ENCODE measurements at regions not wholly inside any gene's neighbourhood (a gene's known extent, or its start where the extent isn't known, plus 50 kb on each side); places are given as distances from the start of the nearest gene placed in this dataset.

GRCh38 chr5:42905827-42906226, 94.1 kb upstream of the SELENOP start:
- Mint-ChIP-seq H3K4me1 (peaks cover 12% of the 10 kb centered on the region), H3K4me3 (no peak overlapping the region), H3K27me3 (peaks cover 17% of the 10 kb centered on the region), H3K36me3 (ENCODE audit: low read depth) (no peaks in the 10 kb centered on the region), H3K27ac (no peak overlapping the region)
- DNase-seq, result no peak
- no peaks in the 10 kb centered on the region for H3K9me3 ChIP-seq (ENCODE audit: control insufficient read depth, low read length, poor library complexity, severe bottlenecking)
- ATAC-seq, result no peak

- peaks cover 28% of the 10 kb centered on the region for H3K27me3 Mint-ChIP-seq
- ATAC-seq, result no peak
- no peak overlapping the region for H3K4me3 Mint-ChIP-seq
- no peak overlapping the region for H3K27ac Mint-ChIP-seq
- peaks cover 2% of the 10 kb centered on the region for H3K36me3 Mint-ChIP-seq (ENCODE audit: low read depth)
- no peak for DNase-seq
- no peaks in the 10 kb centered on the region for H3K9me3 ChIP-seq (ENCODE audit: control insufficient read depth, low read length, poor library complexity, severe bottlenecking)
- no peaks in the 10 kb centered on the region for H3K4me1 Mint-ChIP-seq
Observed at GRCh38 chr5:42900734-42901133, 89.0 kb upstream of the SELENOP start.

- H3K27ac Mint-ChIP-seq, result no peak overlapping the region
- DNase-seq (no peak), ATAC-seq (no peak)
- H3K4me1 Mint-ChIP-seq, result no peaks in the 10 kb centered on the region
- H3K36me3 Mint-ChIP-seq (ENCODE audit: low read depth), result peaks cover 2% of the 10 kb centered on the region
- H3K9me3 ChIP-seq (ENCODE audit: control insufficient read depth, low read length, poor library complexity, severe bottlenecking), result no peaks in the 10 kb centered on the region
- peaks cover 23% of the 10 kb centered on the region for H3K27me3 Mint-ChIP-seq
- no peak overlapping the region for H3K4me3 Mint-ChIP-seq
Observed at GRCh38 chr5:42898760-42899159, 87.1 kb upstream of the SELENOP start.

GRCh38 chr5:42896523-42896922, 84.8 kb upstream of the SELENOP start:
- Mint-ChIP-seq H3K36me3 (ENCODE audit: low read depth) (peaks cover 2% of the 10 kb centered on the region), H3K27ac (no peak overlapping the region), H3K4me3 (no peak overlapping the region), H3K27me3 (peaks cover 32% of the 10 kb centered on the region), H3K4me1 (no peaks in the 10 kb centered on the region)
- ATAC-seq (no peak), DNase-seq (no peak)
- no peaks in the 10 kb centered on the region for H3K9me3 ChIP-seq (ENCODE audit: control insufficient read depth, low read length, poor library complexity, severe bottlenecking)

GRCh38 chr5:42894057-42894456, 82.4 kb upstream of the SELENOP start:
- no peaks in the 10 kb centered on the region for H3K9me3 ChIP-seq (ENCODE audit: control insufficient read depth, low read length, poor library complexity, severe bottlenecking)
- Mint-ChIP-seq H3K4me3 (no peak overlapping the region), H3K27me3 (peaks cover 46% of the 10 kb centered on the region), H3K36me3 (ENCODE audit: low read depth) (peaks cover 4% of the 10 kb centered on the region), H3K4me1 (peaks cover 2% of the 10 kb centered on the region), H3K27ac (no peak overlapping the region)
- ATAC-seq, result no peak
- DNase-seq, result no peak

GRCh38 chr5:42889311-42889933, 77.7 kb upstream of the SELENOP start:
- Mint-ChIP-seq H3K36me3 (ENCODE audit: low read depth) (peaks cover 2% of the 10 kb centered on the region), H3K4me1 (peaks cover 5% of the 10 kb centered on the region), H3K4me3 (no peak overlapping the region), H3K27ac (no peak overlapping the region), H3K27me3 (peaks cover 40% of the 10 kb centered on the region)
- peak; percentile 90 for ATAC-seq
- DNase-seq, result peak in 2 of 3 donors; percentile 20 to 52
- no peaks in the 10 kb centered on the region for H3K9me3 ChIP-seq (ENCODE audit: control insufficient read depth, low read length, poor library complexity, severe bottlenecking)

- ATAC-seq, result no peak
- Mint-ChIP-seq H3K4me1 (peaks cover 5% of the 10 kb centered on the region), H3K27ac (no peak overlapping the region), H3K36me3 (ENCODE audit: low read depth) (peaks cover 2% of the 10 kb centered on the region), H3K27me3 (peaks cover 44% of the 10 kb centered on the region), H3K4me3 (no peak overlapping the region)
- no peak for DNase-seq
- no peaks in the 10 kb centered on the region for H3K9me3 ChIP-seq (ENCODE audit: control insufficient read depth, low read length, poor library complexity, severe bottlenecking)
Observed at GRCh38 chr5:42888771-42889170, 77.1 kb upstream of the SELENOP start.

GRCh38 chr5:42887575-42887974, 75.9 kb upstream of the SELENOP start:
- peaks cover 37% of the 10 kb centered on the region for H3K27me3 Mint-ChIP-seq
- H3K4me1 Mint-ChIP-seq, result peaks cover 8% of the 10 kb centered on the region
- peaks cover 2% of the 10 kb centered on the region for H3K36me3 Mint-ChIP-seq (ENCODE audit: low read depth)
- DNase-seq (no peak), ATAC-seq (no peak)
- H3K4me3 Mint-ChIP-seq, result no peak overlapping the region
- no peaks in the 10 kb centered on the region for H3K9me3 ChIP-seq (ENCODE audit: control insufficient read depth, low read length, poor library complexity, severe bottlenecking)
- no peak overlapping the region for H3K27ac Mint-ChIP-seq

- Mint-ChIP-seq H3K27me3 (peaks cover 35% of the 10 kb centered on the region), H3K4me1 (peaks cover 8% of the 10 kb centered on the region), H3K27ac (no peak overlapping the region), H3K4me3 (no peak overlapping the region), H3K36me3 (ENCODE audit: low read depth) (peaks cover 2% of the 10 kb centered on the region)
- DNase-seq (no peak), ATAC-seq (no peak)
- H3K9me3 ChIP-seq (ENCODE audit: control insufficient read depth, low read length, poor library complexity, severe bottlenecking), result no peaks in the 10 kb centered on the region
Observed at GRCh38 chr5:42887097-42887496, 75.4 kb upstream of the SELENOP start.

GRCh38 chr5:42886635-42887034, 74.9 kb upstream of the SELENOP start:
- H3K4me3 Mint-ChIP-seq, result no peak overlapping the region
- no peak for ATAC-seq

GRCh38 chr5:42884326-42884725, 72.6 kb upstream of the SELENOP start:
- no peak for ATAC-seq
- Mint-ChIP-seq H3K27me3 (peaks cover 23% of the 10 kb centered on the region), H3K27ac (no peak overlapping the region), H3K36me3 (ENCODE audit: low read depth) (no peaks in the 10 kb centered on the region), H3K4me1 (peaks cover 7% of the 10 kb centered on the region), H3K4me3 (no peak overlapping the region)
- H3K9me3 ChIP-seq (ENCODE audit: control insufficient read depth, low read length, poor library complexity, severe bottlenecking), result no peaks in the 10 kb centered on the region
- no peak for DNase-seq

More at GRCh38 chr5:42886635-42887034, 74.9 kb upstream of the SELENOP start:
- no peaks in the 10 kb centered on the region for H3K9me3 ChIP-seq (ENCODE audit: control insufficient read depth, low read length, poor library complexity, severe bottlenecking)
- peaks cover 35% of the 10 kb centered on the region for H3K27me3 Mint-ChIP-seq
- peaks cover 8% of the 10 kb centered on the region for H3K4me1 Mint-ChIP-seq
- peaks cover 2% of the 10 kb centered on the region for H3K36me3 Mint-ChIP-seq (ENCODE audit: low read depth)
- no peak overlapping the region for H3K27ac Mint-ChIP-seq
- no peak for DNase-seq

GRCh38 chr5:42881416-42882117, 69.9 kb upstream of the SELENOP start:
- ATAC-seq (no peak), DNase-seq (no peak)
- H3K27me3 Mint-ChIP-seq, result peaks cover 6% of the 10 kb centered on the region
- H3K27ac Mint-ChIP-seq, result no peak overlapping the region
- H3K4me1 Mint-ChIP-seq, result peaks cover 6% of the 10 kb centered on the region
- no peaks in the 10 kb centered on the region for H3K36me3 Mint-ChIP-seq (ENCODE audit: low read depth)
- no peaks in the 10 kb centered on the region for H3K9me3 ChIP-seq (ENCODE audit: control insufficient read depth, low read length, poor library complexity, severe bottlenecking)
- no peak overlapping the region for H3K4me3 Mint-ChIP-seq

GRCh38 chr5:42880496-42881150, 68.9 kb upstream of the SELENOP start:
- no peak for DNase-seq
- H3K4me1 Mint-ChIP-seq, result peaks cover 10% of the 10 kb centered on the region
- ATAC-seq, result no peak

More at GRCh38 chr5:42880496-42881150, 68.9 kb upstream of the SELENOP start:
- Mint-ChIP-seq H3K36me3 (ENCODE audit: low read depth) (no peaks in the 10 kb centered on the region), H3K27ac (no peak overlapping the region), H3K27me3 (peaks cover 6% of the 10 kb centered on the region), H3K4me3 (no peak overlapping the region)
- no peaks in the 10 kb centered on the region for H3K9me3 ChIP-seq (ENCODE audit: control insufficient read depth, low read length, poor library complexity, severe bottlenecking)

Data from T-helper 17 cell (primary cell).